Prostate gland (tissue), 2 donors: ENCODE measurements at regions not wholly inside any gene's neighbourhood (a gene's known extent, or its start where the extent isn't known, plus 50 kb on each side); places are given as distances from the start of the nearest gene placed in this dataset.

Source experiments
- DNase-seq: peaks from one replicate; pipeline ENCODE4 v3.0.0-alpha.2; 2019; ENCODE audit warnings: low spot score
- H3K27ac ChIP-seq, 2 donors: fragments of 200-600 bp; sonication (generic); 2 replicates each; pipeline ENCODE4 v1.5.1; 2017 to 2019
- H3K27me3 ChIP-seq: fragments of 200-600 bp; sonication (generic); replicated peaks from 2 replicates; pipeline ENCODE4 v1.5.1; 2019; ENCODE audit not compliant: insufficient read depth
- H3K36me3 ChIP-seq, 2 donors: fragments of 200-600 bp; sonication (generic); 1 replicate in 1 of 2; 2 replicates in 1 of 2; pipeline versions ENCODE4 v1.5.1 to v1.8.1; 2017 to 2019
- H3K4me1 ChIP-seq: fragments of 200-600 bp; sonication (generic); replicated peaks from 2 replicates; pipeline ENCODE4 v1.5.1; 2019
- H3K4me3 ChIP-seq, 2 donors: fragments of 200-600 bp; sonication (generic); 2 replicates each; pipeline ENCODE4 v1.5.1; 2017 to 2019
- H3K9me3 ChIP-seq: fragments of 200-600 bp; sonication (generic); 2 replicates; pipeline ENCODE4 v1.5.1; 2017
- POLR2A ChIP-seq: fragments of 450-650 bp; IDR thresholded peaks from one replicate; pipeline ENCODE4 v1.6.1; 2016; ENCODE audit warnings: antibody characterized with exemption, mild to moderate bottlenecking
- POLR2AphosphoS5 ChIP-seq: sonication (generic); formaldehyde crosslinking; IDR thresholded peaks from one replicate; pipeline ENCODE4 v1.6.1; 2017; ENCODE audit warnings: antibody characterized with exemption
- WGBS: methylation state at CpG from one replicate; pipeline ENCODE4 v1.1.5; 2018; 5-methylcytosine and 5-hydroxymethylcytosine counted together
- intact Hi-C: fragments of 100-400 bp; cut with DNase I; formaldehyde crosslinking; loops from one replicate; pipeline ENCODE4 v1.14.2; 2022
- TF ChIP-seq, protein P1 (sequence below), 4 experiments: fragments of 200-600 bp in 2 of 4; fragments of 450-650 bp in 2 of 4; sonication (generic) in 2 of 4; IDR thresholded peaks; 1 replicate in 3 of 4; 2 replicates in 1 of 4; pipeline ENCODE4 v1.5.1; 2016 to 2019; ENCODE audit warnings: antibody characterized with exemption in 4 of 4, mild to moderate bottlenecking in 2 of 4, moderate library complexity in 2 of 4

GRCh38 chr9:75788006-75788634 is 102.4 kb upstream of the PCSK5 start:
- no peak for DNase-seq
- Histone ChIP-seq H3K9me3 (no peaks in the 10 kb centered on the region), H3K4me1 (no peaks in the 10 kb centered on the region), H3K27me3 (no peaks in the 10 kb centered on the region), H3K36me3 (no peaks in the 10 kb centered on the region), H3K27ac (no peak overlapping the region), H3K4me3 (no peak overlapping the region)
- intact Hi-C loops, result no loop called here
- 66% methylated on average over 3 of the region's 3 CpGs for WGBS
- TF ChIP-seq, protein P1, sequence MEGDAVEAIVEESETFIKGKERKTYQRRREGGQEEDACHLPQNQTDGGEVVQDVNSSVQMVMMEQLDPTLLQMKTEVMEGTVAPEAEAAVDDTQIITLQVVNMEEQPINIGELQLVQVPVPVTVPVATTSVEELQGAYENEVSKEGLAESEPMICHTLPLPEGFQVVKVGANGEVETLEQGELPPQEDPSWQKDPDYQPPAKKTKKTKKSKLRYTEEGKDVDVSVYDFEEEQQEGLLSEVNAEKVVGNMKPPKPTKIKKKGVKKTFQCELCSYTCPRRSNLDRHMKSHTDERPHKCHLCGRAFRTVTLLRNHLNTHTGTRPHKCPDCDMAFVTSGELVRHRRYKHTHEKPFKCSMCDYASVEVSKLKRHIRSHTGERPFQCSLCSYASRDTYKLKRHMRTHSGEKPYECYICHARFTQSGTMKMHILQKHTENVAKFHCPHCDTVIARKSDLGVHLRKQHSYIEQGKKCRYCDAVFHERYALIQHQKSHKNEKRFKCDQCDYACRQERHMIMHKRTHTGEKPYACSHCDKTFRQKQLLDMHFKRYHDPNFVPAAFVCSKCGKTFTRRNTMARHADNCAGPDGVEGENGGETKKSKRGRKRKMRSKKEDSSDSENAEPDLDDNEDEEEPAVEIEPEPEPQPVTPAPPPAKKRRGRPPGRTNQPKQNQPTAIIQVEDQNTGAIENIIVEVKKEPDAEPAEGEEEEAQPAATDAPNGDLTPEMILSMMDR (IDR thresholded peaks at IDR 0.05), result no peak
- no peak for TF ChIP-seq POLR2AphosphoS5
- no peak for TF ChIP-seq POLR2A

DNA sequence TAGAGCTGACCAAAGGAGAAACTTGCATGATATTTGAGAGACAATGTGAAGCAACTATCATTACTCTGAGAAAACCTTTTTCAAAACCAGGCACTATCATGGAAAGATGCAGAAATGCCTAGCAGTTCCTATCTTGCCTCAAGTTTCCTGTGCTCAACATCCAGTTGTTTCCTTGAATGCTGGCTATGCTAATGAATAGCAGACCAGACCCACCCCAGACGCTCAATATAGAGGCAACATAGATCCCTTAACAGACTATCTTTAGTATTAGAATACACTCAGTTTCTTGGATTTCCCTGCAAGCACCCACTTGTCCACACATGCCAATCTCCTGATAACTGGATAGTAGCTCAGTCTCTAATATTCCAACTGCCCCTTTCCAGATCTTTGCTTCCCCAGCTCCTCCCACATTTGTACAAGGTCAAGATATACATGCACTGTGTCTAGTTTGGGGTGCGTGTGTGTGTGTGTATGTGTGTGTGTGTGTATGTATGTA is 93.3 kb upstream of the PCSK5 start:
- Histone ChIP-seq H3K36me3 (no peaks in the 10 kb centered on the region), H3K9me3 (no peaks in the 10 kb centered on the region), H3K27ac (no peak overlapping the region), H3K4me3 (no peak overlapping the region), H3K27me3 (no peaks in the 10 kb centered on the region), H3K4me1 (no peaks in the 10 kb centered on the region)
- WGBS, result 78% methylated on average over 2 of the region's 2 CpGs
- TF ChIP-seq POLR2A, result no peak
- TF ChIP-seq POLR2AphosphoS5, result no peak
- TF ChIP-seq, protein P1 (IDR thresholded peaks at IDR 0.05), result no peak
- DNase-seq, result no peak
- intact Hi-C loops, result no loop called here

GRCh38 chr9:75798505-75798904 is 92.0 kb upstream of the PCSK5 start:
- no peak for DNase-seq
- no peaks in the 10 kb centered on the region for H3K4me1 ChIP-seq
- TF ChIP-seq POLR2AphosphoS5 (no peak), POLR2A (no peak)
- TF ChIP-seq, protein P1 (IDR thresholded peaks at IDR 0.05), result no peak
- H3K27me3 ChIP-seq, result no peaks in the 10 kb centered on the region
- 76% methylated on average over 1 of the region's 1 CpG for WGBS
- H3K9me3 ChIP-seq, result no peaks in the 10 kb centered on the region
- intact Hi-C loops, result no loop called here
- H3K4me3 ChIP-seq, result no peak overlapping the region
- no peaks in the 10 kb centered on the region for H3K36me3 ChIP-seq
- no peak overlapping the region for H3K27ac ChIP-seq

DNA sequence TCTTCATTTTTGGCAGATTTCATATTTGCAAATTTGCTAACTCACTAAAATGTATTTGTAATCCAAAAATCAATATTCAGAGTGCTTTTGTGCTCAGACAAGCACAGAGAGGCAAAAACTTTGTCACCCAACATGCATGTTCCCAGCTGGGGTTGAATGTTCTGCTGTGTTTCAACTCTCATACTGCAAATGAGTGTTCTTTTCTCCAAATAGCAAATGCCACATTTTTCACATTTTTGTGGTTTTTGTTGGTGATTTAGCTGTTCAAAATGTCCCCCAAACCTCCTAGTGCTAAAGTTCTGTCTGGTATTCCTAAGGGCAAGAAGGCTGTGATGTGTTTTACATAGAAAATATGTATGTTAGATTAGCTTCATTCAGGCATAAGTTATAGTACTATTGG is 87.3 kb upstream of the PCSK5 start:
- Histone ChIP-seq H3K27me3 (no peaks in the 10 kb centered on the region), H3K36me3 (no peaks in the 10 kb centered on the region), H3K4me1 (no peaks in the 10 kb centered on the region), H3K27ac (no peak overlapping the region), H3K4me3 (no peak overlapping the region), H3K9me3 (no peaks in the 10 kb centered on the region)
- TF ChIP-seq POLR2AphosphoS5, result no peak
- no peak for TF ChIP-seq POLR2A
- TF ChIP-seq, protein P1 (IDR thresholded peaks at IDR 0.05), result no peak
- no peak for DNase-seq
- intact Hi-C loops, result no loop called here

- 49% methylated on average over 2 of the region's 2 CpGs for WGBS
- intact Hi-C loops, result no loop called here
- no peak for DNase-seq
These were observed 80.4 kb upstream of the PCSK5 start for GRCh38 chr9:75810063-75810462.

More at GRCh38 chr9:75810063-75810462, 80.4 kb upstream of the PCSK5 start:
- TF ChIP-seq, protein P1 (IDR thresholded peaks at IDR 0.05), result no peak
- TF ChIP-seq POLR2AphosphoS5, result no peak
- TF ChIP-seq POLR2A, result no peak
- Histone ChIP-seq H3K4me3 (no peak overlapping the region), H3K4me1 (no peaks in the 10 kb centered on the region), H3K9me3 (no peaks in the 10 kb centered on the region), H3K27me3 (no peaks in the 10 kb centered on the region), H3K36me3 (no peaks in the 10 kb centered on the region), H3K27ac (no peak overlapping the region)
